ENCODE measurements at regions not wholly inside any gene's neighbourhood (a gene's known extent, or its start where the extent isn't known, plus 50 kb on each side); places are given as distances from the start of the nearest gene placed in this dataset.

DNA sequence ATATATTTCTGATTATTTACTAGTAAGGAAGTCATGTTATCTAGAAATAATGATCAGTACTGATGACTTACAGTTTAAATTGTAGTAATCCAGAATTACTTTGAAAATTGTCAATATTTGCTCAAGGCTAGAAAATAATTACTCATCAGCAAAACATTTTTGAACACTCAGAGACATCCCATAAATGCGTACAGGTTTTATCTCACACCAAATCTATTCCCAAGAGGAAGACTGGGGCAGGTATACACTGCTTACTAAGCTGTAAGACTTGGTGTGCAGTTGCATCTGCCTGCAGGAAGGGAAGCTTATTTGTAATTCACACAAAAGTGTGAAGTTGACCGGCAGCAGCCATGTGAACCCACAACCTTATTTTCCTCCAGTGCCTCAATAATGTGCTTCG lies 146.4 kb downstream of the CCER1 start:
- no peak overlapping the region for H3K56ac ChIP-seq (ENCODE audit: insufficient read length, low read depth, low read length)
- no peak for DNase-seq
- H4K20me1 ChIP-seq (ENCODE audit: control insufficient read depth, insufficient read depth, insufficient read length): no peaks in the 10 kb centered on the region
- Mint-ChIP-seq H3K27ac (no peak overlapping the region), H3K4me1 (no peaks in the 10 kb centered on the region), H3K4me3 (no peak overlapping the region), H3K9me3 (peaks cover 0 to 2% of the 10 kb centered on the region in 2 experiments; a peak in 1 of 5 replicates), H3K36me3 (ENCODE audit: insufficient read depth in 1 of 3, low read depth in 3 of 3) (no peaks in the 10 kb centered on the region), H3K27me3 (ENCODE audit: low read depth) (no peaks in the 10 kb centered on the region)
- no peak overlapping the region for H2BK20ac ChIP-seq (ENCODE audit: low read depth, low read length, poor library complexity, severe bottlenecking)
- no peak overlapping the region for H4K91ac ChIP-seq (ENCODE audit: insufficient read length, low read depth, low read length)
- H2BK5ac ChIP-seq (ENCODE audit: insufficient read length, low read length): no peak overlapping the region
- no peak overlapping the region for H3K9ac ChIP-seq (ENCODE audit: extremely low read depth, insufficient read length, low read length)
- no peak overlapping the region for H2AFZ ChIP-seq (ENCODE audit: low read length)
- no peaks in the 10 kb centered on the region for H3K9me3 ChIP-seq (ENCODE audit: control insufficient read depth, low read depth, low read length)
- TF ChIP-seq CTCF (conservative IDR thresholded peaks at IDR 0.05): no peak
- H3K14ac ChIP-seq (ENCODE audit: insufficient read depth, low read length): no peak overlapping the region
- H3K79me2 ChIP-seq (ENCODE audit: insufficient read depth, low read length): no peaks in the 10 kb centered on the region
- H3K79me1 ChIP-seq (ENCODE audit: insufficient read depth, low read depth, low read length, poor library complexity, severe bottlenecking): no peaks in the 10 kb centered on the region
- no peak overlapping the region for H4K5ac ChIP-seq (ENCODE audit: insufficient read length, low read depth, low read length)
- no peak overlapping the region for H2BK12ac ChIP-seq (ENCODE audit: insufficient read length, low read depth, low read length)
- H3K27ac ChIP-seq (ENCODE audit: insufficient read length, low read depth, low read length): no peak overlapping the region
- no CpG with 5 or more reads among the region's 3 CpGs for WGBS (ENCODE audit: extremely low coverage, insufficient read length, low lambda C conversion rate)
- no peaks in the 10 kb centered on the region for H3K27me3 ChIP-seq (ENCODE audit: insufficient read depth, low read length)
- H3K4me1 ChIP-seq (ENCODE audit: insufficient read depth, low read length): no peaks in the 10 kb centered on the region
- H2AK5ac ChIP-seq (ENCODE audit: insufficient read length, low read length): no peak overlapping the region
- H3K23me2 ChIP-seq (ENCODE audit: insufficient read length, low read depth, low read length, poor library complexity, severe bottlenecking): no peaks in the 10 kb centered on the region
- H3K18ac ChIP-seq (ENCODE audit: insufficient read length, low read depth, low read length): no peak overlapping the region
- H3K4ac ChIP-seq (ENCODE audit: low read depth, low read length): no peak overlapping the region
- H2BK120ac ChIP-seq (ENCODE audit: low read depth, low read length, poor library complexity, severe bottlenecking): no peak overlapping the region
- no peak overlapping the region for H2BK15ac ChIP-seq (ENCODE audit: low read depth, low read length)
- H4K8ac ChIP-seq (replicated peaks; ENCODE audit: insufficient read length, low read depth, low read length): no peak overlapping the region
- H3T11ph ChIP-seq (ENCODE audit: low read length): no peak overlapping the region
- H3K4me2 ChIP-seq (ENCODE audit: insufficient read depth, insufficient read length, low read length): no peak overlapping the region
- no peak overlapping the region for H3K23ac ChIP-seq (ENCODE audit: insufficient read length, low read depth, low read length)

All from H9 (cell line).